Gastroesophageal sphincter (tissue), 3 donors: ENCODE measurements at regions not wholly inside any gene's neighbourhood (a gene's known extent, or its start where the extent isn't known, plus 50 kb on each side); places are given as distances from the start of the nearest gene placed in this dataset.

ENCODE experiments used
- EP300 ChIP-seq: sonication (generic); formaldehyde crosslinking; IDR thresholded peaks from one replicate; pipeline ENCODE4 v1.6.1; 2017; ENCODE audit warnings: antibody characterized with exemption, mild to moderate bottlenecking
- POLR2AphosphoS5 ChIP-seq: sonication (generic); formaldehyde crosslinking; IDR thresholded peaks from one replicate; pipeline ENCODE4 v1.6.1; 2017; ENCODE audit warnings: antibody characterized with exemption
- TF ChIP-seq, protein P1 (sequence below), 4 experiments: fragments of 200-600 bp in 2 of 4; fragments of 450-650 bp in 2 of 4; sonication (generic) in 1 of 4; IDR thresholded peaks; one replicate each; pipeline ENCODE4 v1.5.1; 2017 to 2019; ENCODE audit warnings: antibody characterized with exemption in 4 of 4, mild to moderate bottlenecking in 2 of 4, moderate library complexity in 2 of 4

DNA sequence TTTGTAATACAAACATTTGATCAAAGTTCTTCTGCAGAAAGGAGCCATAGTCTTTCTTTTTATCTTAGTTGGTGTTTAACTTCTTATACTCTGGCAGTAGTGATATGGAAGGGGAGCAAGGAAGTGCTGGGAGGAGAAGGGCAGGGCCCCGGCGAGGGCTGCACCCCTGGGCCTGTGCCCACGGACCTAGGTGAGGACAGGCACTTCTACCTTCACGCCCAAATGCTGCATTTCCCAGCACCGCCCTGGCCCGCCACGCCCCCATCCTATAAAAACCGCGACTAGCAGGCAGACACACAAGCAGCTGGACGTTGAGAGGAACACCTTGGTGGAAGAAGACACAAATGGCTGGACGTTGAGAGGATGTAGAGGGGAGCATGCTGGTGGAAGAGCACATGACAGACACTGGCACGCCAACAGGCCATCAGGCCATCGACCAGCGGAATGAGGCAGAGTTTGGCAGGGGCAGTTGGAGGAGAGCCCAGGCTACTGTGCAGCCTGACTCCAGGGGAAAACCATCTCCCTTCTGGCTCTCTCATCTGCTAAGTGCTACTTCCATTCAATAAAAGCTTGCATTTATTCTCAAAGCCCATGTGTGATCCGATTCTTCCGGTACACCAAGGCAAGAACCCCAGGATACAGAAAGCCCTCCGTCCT lies 81.5 kb upstream of the C9orf72 start:
- TF ChIP-seq, protein P1, sequence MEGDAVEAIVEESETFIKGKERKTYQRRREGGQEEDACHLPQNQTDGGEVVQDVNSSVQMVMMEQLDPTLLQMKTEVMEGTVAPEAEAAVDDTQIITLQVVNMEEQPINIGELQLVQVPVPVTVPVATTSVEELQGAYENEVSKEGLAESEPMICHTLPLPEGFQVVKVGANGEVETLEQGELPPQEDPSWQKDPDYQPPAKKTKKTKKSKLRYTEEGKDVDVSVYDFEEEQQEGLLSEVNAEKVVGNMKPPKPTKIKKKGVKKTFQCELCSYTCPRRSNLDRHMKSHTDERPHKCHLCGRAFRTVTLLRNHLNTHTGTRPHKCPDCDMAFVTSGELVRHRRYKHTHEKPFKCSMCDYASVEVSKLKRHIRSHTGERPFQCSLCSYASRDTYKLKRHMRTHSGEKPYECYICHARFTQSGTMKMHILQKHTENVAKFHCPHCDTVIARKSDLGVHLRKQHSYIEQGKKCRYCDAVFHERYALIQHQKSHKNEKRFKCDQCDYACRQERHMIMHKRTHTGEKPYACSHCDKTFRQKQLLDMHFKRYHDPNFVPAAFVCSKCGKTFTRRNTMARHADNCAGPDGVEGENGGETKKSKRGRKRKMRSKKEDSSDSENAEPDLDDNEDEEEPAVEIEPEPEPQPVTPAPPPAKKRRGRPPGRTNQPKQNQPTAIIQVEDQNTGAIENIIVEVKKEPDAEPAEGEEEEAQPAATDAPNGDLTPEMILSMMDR (IDR thresholded peaks at IDR 0.05) = no peak
- TF ChIP-seq POLR2AphosphoS5 (no peak), EP300 (no peak)
